ENCODE measurements at regions not wholly inside any gene's neighbourhood (a gene's known extent, or its start where the extent isn't known, plus 50 kb on each side); places are given as distances from the start of the nearest gene placed in this dataset.

DNA sequence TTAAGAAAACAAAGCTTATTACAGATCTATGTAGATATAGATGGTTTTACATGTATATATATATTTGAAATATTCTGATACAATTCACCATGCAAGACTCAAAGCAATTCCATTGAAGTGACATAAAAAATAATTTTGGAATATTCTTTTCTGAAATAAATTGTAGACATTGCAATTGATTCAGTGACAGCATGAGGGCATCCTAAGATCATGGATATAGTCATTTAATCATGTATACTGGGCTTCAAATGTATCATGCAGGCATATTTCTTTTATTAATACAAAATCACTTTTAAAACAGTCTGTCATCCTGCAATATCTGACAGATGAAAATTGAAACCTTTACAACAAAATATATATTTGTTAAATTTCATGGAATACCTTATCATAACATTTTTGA, 286.7 kb upstream of the SLITRK6 start:
- TF ChIP-seq POLR2A (IDR thresholded peaks at IDR 0.05; ENCODE audit: extremely low read depth, insufficient read length), result no peak
- TF ChIP-seq, protein P1, sequence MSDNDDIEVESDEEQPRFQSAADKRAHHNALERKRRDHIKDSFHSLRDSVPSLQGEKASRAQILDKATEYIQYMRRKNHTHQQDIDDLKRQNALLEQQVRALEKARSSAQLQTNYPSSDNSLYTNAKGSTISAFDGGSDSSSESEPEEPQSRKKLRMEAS (IDR thresholded peaks at IDR 0.05; ENCODE audit: low read depth, low read length), result no peak
- TF ChIP-seq MYC (IDR thresholded peaks at IDR 0.05; ENCODE audit: low read depth, low read length), result no peak
- TF ChIP-seq, protein P2, sequence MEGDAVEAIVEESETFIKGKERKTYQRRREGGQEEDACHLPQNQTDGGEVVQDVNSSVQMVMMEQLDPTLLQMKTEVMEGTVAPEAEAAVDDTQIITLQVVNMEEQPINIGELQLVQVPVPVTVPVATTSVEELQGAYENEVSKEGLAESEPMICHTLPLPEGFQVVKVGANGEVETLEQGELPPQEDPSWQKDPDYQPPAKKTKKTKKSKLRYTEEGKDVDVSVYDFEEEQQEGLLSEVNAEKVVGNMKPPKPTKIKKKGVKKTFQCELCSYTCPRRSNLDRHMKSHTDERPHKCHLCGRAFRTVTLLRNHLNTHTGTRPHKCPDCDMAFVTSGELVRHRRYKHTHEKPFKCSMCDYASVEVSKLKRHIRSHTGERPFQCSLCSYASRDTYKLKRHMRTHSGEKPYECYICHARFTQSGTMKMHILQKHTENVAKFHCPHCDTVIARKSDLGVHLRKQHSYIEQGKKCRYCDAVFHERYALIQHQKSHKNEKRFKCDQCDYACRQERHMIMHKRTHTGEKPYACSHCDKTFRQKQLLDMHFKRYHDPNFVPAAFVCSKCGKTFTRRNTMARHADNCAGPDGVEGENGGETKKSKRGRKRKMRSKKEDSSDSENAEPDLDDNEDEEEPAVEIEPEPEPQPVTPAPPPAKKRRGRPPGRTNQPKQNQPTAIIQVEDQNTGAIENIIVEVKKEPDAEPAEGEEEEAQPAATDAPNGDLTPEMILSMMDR (IDR thresholded peaks at IDR 0.05; ENCODE audit: low read depth, low read length), result no peak
- H3K4me3 ChIP-seq (ENCODE audit: low read depth, low read length), result no peak overlapping the region
- DNase-seq (ENCODE audit: low read depth), result no peak

DNA sequence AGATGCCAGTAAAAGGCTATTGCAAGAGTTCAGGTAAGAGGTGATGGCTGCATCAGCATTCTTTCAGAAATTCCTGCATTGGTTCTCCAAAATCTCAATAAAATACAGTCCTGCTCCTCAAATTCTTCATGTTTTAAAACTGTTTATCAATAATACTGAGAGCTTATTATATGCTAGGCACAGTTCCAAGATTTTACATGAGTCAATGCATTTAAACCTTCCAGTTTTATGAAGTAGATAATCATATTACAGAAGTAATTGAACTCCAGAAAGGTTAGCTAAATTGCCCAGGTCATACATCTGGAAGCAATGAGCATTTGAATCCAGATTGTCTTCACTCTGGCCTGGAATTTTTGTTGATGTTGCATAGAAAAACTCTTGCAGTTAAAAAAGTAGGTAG, 282.9 kb upstream of the SLITRK6 start:
- TF ChIP-seq POLR2A (IDR thresholded peaks at IDR 0.05; ENCODE audit: extremely low read depth, insufficient read length) (no peak), MYC (IDR thresholded peaks at IDR 0.05; ENCODE audit: low read depth, low read length) (no peak)
- TF ChIP-seq, protein P1 (IDR thresholded peaks at IDR 0.05; ENCODE audit: low read depth, low read length), result no peak
- TF ChIP-seq, protein P2 (IDR thresholded peaks at IDR 0.05; ENCODE audit: low read depth, low read length), result no peak
- DNase-seq (ENCODE audit: low read depth), result no peak
- no peak overlapping the region for H3K4me3 ChIP-seq (ENCODE audit: low read depth, low read length)

DNA sequence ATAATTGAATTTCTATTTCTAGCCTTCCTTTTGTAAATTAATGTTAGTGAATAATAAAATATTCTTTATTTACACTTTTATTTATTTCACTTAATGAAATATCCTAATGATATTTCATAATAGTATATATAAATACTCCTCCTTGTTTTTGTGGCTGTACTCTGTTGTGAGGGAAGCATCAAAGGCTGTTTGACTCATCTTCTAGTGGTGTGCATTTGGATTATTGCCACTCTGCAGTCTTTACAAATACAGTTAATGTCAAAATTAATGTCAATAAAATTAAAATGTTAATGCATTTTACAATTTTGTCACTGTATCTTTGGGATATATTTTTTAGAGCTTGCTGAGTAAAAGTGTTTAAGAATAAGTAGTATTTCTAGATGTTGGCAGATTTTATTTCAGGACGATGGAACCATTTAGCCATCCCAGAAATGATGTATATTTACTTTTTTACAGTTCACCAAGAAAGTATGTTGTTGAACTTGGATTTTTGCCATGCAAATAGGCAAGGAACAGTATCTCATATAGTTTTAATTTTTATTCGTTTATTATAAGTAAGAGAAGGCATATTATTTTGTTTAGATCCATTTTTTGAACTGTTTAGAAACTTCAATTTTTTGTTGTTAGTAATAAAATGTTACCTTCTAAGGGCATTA, 281.2 kb upstream of the SLITRK6 start:
- DNase-seq (ENCODE audit: low read depth), result no peak
- H3K4me3 ChIP-seq (ENCODE audit: low read depth, low read length), result no peak overlapping the region
- no peak for TF ChIP-seq MYC (IDR thresholded peaks at IDR 0.05; ENCODE audit: low read depth, low read length)
- TF ChIP-seq, protein P2 (IDR thresholded peaks at IDR 0.05; ENCODE audit: low read depth, low read length), result no peak
- TF ChIP-seq, protein P1 (IDR thresholded peaks at IDR 0.05; ENCODE audit: low read depth, low read length), result no peak
- TF ChIP-seq POLR2A (IDR thresholded peaks at IDR 0.05; ENCODE audit: extremely low read depth, insufficient read length), result no peak

DNA sequence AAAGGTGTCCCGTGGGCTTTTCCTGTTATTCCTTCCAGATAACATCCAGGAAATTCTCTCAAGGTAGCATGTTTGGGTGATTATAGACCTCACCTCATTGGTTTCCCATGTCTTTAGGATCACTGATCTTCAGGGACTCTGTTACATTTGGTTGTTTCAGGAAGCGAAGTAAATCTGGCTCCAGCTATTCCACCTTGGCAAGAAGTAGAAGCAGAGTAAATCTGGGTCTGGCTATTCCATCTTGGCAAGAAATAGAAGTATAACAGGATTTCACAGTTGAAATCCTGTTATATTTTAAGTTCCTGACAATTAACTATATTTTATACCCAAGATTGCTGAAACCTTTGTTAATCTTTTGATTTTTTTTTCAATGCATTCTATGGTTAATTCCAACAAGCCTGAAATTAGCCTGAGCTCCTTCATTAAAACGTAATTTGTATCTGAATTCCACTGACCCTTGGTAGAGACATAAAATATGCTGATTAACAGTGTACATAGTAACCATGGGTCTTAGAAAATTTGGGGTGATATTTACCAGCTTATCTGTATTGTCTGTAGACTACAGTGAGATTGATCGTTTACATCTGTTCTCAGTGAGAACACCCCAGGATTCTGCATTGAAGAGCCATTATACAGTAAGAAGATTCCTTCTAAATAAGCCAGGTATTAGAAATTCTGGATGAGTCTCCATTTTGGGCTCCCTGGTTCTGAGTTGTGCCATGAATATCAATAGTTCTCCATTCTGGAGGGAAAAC, 267.6 kb upstream of the SLITRK6 start:
- TF ChIP-seq, protein P1 (IDR thresholded peaks at IDR 0.05; ENCODE audit: low read depth, low read length), result no peak
- TF ChIP-seq MYC (IDR thresholded peaks at IDR 0.05; ENCODE audit: low read depth, low read length), result no peak
- TF ChIP-seq POLR2A (IDR thresholded peaks at IDR 0.05; ENCODE audit: extremely low read depth, insufficient read length), result no peak
- H3K4me3 ChIP-seq (ENCODE audit: low read depth, low read length), result no peak overlapping the region
- no peak for DNase-seq (ENCODE audit: low read depth)

DNA sequence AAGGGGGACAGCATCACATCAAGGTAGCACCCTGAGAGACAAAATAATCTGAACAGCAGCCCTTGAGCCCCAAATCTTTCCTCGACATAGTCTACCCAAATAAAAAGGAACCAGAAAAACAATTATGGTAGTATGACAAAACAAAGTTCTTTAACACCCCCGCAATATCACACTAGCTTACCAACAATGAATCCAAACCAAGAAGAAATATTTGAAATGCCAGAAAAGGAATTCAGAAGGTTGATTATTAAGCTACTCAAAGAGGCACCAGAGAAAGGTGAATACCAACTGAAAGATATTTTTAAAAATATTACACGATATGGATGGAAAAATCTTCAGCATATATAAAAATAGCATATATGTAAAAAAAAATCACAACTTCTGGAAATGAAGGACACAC, 252.9 kb upstream of the SLITRK6 start:
- H3K4me3 ChIP-seq (ENCODE audit: low read depth, low read length), result no peak overlapping the region
- TF ChIP-seq, protein P2 (IDR thresholded peaks at IDR 0.05; ENCODE audit: low read depth, low read length), result no peak
- TF ChIP-seq MYC (IDR thresholded peaks at IDR 0.05; ENCODE audit: low read depth, low read length) (no peak), POLR2A (IDR thresholded peaks at IDR 0.05; ENCODE audit: extremely low read depth, insufficient read length) (no peak)
- TF ChIP-seq, protein P1 (IDR thresholded peaks at IDR 0.05; ENCODE audit: low read depth, low read length), result no peak
- no peak for DNase-seq (ENCODE audit: low read depth)

Measured in NB4 (cell line).